Liver (tissue), 8 donors: ENCODE measurements at regions not wholly inside any gene's neighbourhood (a gene's known extent, or its start where the extent isn't known, plus 50 kb on each side); places are given as distances from the start of the nearest gene placed in this dataset.

Experiments
- DNase-seq: peaks from one replicate; pipeline ENCODE4 v3.0.0-alpha.2; 2017; ENCODE audit warnings: low spot score
- H3K27ac ChIP-seq, 2 donors: one replicate each; pipeline ENCODE4 v1.7.0; 2013; ENCODE audit warnings: inconsistent platforms in 2 of 2, low read length in 2 of 2, control low read depth in 1 of 2, low read depth in 1 of 2, mild to moderate bottlenecking in 1 of 2
- H3K27me3 ChIP-seq, 4 donors: one replicate each; pipeline versions ENCODE4 v1.6.1 to v1.7.0; 2013; ENCODE audit warnings: low read length in 3 of 4, inconsistent platforms in 1 of 4, mild to moderate bottlenecking in 1 of 4, moderate library complexity in 1 of 4; ENCODE audit not compliant: control insufficient read depth in 4 of 4, insufficient read depth in 4 of 4
- H3K36me3 ChIP-seq, 4 donors: one replicate each; pipeline versions ENCODE4 v1.6.1 to v1.7.0; 2013; ENCODE audit warnings: low read length in 3 of 4, mild to moderate bottlenecking in 3 of 4, low read depth in 1 of 4, moderate library complexity in 1 of 4; ENCODE audit not compliant: control insufficient read depth in 4 of 4, insufficient read depth in 3 of 4
- H3K4me1 ChIP-seq, 4 donors: one replicate each; pipeline versions ENCODE4 v1.6.1 to v1.7.0; 2013; ENCODE audit warnings: low read length in 3 of 4, mild to moderate bottlenecking in 3 of 4, moderate library complexity in 1 of 4; ENCODE audit not compliant: control insufficient read depth in 4 of 4, insufficient read depth in 4 of 4
- H3K4me3 ChIP-seq, 3 donors: one replicate each; pipeline versions ENCODE4 v1.6.1 to v1.7.0; 2013; ENCODE audit warnings: low read length in 3 of 3, control low read depth in 1 of 3, low read depth in 1 of 3, mild to moderate bottlenecking in 1 of 3
- H3K9ac ChIP-seq, 2 donors: one replicate each; pipeline ENCODE4 v1.7.0; 2013; ENCODE audit warnings: low read length in 2 of 2, mild to moderate bottlenecking in 2 of 2, moderate library complexity in 2 of 2, control low read depth in 1 of 2, low read depth in 1 of 2
- H3K9me3 ChIP-seq, 4 donors: one replicate each; pipeline versions ENCODE4 v1.6.1 to v1.7.0; 2013; ENCODE audit warnings: low read length in 3 of 4; ENCODE audit not compliant: control insufficient read depth in 4 of 4
- EGR1 ChIP-seq, 2 donors: IDR thresholded peaks; 2 replicates each; pipeline ENCODE4 v1.6.1; 2016 to 2018; ENCODE audit warnings: antibody characterized with exemption in 2 of 2, low read depth in 2 of 2
- FOXA1 ChIP-seq: IDR thresholded peaks from 2 replicates; pipeline ENCODE4 v1.6.1; 2016; ENCODE audit warnings: antibody characterized with exemption
- HNF4G ChIP-seq: IDR thresholded peaks from 2 replicates; pipeline ENCODE4 v1.6.1; 2016; ENCODE audit warnings: antibody characterized with exemption
- JUND ChIP-seq, 2 donors: IDR thresholded peaks; 2 replicates each; pipeline ENCODE4 v1.6.1; 2016; ENCODE audit warnings: antibody characterized with exemption in 2 of 2
- TAF1 ChIP-seq: conservative IDR thresholded peaks from 2 replicates; pipeline ENCODE4 v1.6.1; 2016; ENCODE audit warnings: antibody characterized with exemption, mild to moderate bottlenecking
- YY1 ChIP-seq: IDR thresholded peaks from 2 replicates; pipeline ENCODE4 v1.6.1; 2016; ENCODE audit warnings: antibody characterized with exemption, mild to moderate bottlenecking
- WGBS: extraction: QIAGEN DNeasy Blood & Tissue Kit; methylation state at CpG from one replicate; pipeline ENCODE4 v1.1.7; 2013; 5-methylcytosine and 5-hydroxymethylcytosine counted together
- TF ChIP-seq, protein P1 (sequence below): fragments of 150-350 bp; IDR thresholded peaks from 2 replicates; pipeline ENCODE4 v1.5.1; 2017; ENCODE audit warnings: improper control_type of control experiment, low read depth, low read length; ENCODE audit not compliant: missing input control
- TF ChIP-seq, protein P2 (sequence below): IDR thresholded peaks from 2 replicates; pipeline ENCODE4 v1.6.1; 2016; ENCODE audit warnings: antibody characterized with exemption
- TF ChIP-seq, protein P3 (sequence below): IDR thresholded peaks from 2 replicates; pipeline ENCODE4 v1.6.1; 2016; ENCODE audit warnings: antibody characterized with exemption, mild to moderate bottlenecking
- donor health status: healthy.
- donor health status: healthy.
- donor health status: healthy.
- donor health status: healthy.
- donor health status: healthy.

DNA sequence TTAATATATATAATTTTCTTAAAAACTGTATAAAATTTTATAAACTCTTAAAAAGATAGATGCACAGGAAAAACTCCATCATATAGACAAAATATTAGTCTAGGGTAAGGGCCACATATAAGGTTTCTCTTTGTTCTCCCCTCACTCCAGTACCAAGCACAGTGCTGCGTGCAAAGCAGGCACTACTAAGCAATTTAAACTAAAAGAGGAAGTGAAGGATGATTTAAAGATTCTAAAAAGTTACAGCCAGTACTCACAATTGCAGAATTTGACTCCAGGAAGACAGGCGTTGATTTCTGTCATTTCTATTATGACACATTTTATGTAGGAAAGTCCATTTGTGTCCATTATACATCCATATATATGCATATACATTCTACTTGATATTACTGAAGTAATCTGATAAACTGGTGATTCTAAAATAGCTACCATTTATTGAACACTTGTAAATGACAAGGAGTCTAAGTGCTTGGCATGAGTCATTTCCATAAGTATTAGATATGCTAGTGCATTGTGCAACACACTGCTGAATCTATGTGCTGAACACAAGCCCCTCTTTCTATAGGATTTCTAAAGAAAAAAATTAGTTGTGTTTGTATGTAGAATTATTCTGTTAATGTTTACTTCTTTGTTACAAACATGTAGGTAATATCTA, 785.5 kb upstream of the ARRDC4 start:
- Histone ChIP-seq H3K9ac (no peak overlapping the region), H3K4me3 (no peak overlapping the region), H3K9me3 (no peaks in the 10 kb centered on the region), H3K27me3 (peaks cover 0 to 2% (median 0%) of the 10 kb centered on the region in 4 donors), H3K27ac (no peak overlapping the region), H3K4me1 (no peaks in the 10 kb centered on the region), H3K36me3 (no peaks in the 10 kb centered on the region)
- no peak for DNase-seq
- TF ChIP-seq FOXA1 (no peak), HNF4G (no peak), TAF1 (no peak), YY1 (no peak)
- TF ChIP-seq, protein P1, sequence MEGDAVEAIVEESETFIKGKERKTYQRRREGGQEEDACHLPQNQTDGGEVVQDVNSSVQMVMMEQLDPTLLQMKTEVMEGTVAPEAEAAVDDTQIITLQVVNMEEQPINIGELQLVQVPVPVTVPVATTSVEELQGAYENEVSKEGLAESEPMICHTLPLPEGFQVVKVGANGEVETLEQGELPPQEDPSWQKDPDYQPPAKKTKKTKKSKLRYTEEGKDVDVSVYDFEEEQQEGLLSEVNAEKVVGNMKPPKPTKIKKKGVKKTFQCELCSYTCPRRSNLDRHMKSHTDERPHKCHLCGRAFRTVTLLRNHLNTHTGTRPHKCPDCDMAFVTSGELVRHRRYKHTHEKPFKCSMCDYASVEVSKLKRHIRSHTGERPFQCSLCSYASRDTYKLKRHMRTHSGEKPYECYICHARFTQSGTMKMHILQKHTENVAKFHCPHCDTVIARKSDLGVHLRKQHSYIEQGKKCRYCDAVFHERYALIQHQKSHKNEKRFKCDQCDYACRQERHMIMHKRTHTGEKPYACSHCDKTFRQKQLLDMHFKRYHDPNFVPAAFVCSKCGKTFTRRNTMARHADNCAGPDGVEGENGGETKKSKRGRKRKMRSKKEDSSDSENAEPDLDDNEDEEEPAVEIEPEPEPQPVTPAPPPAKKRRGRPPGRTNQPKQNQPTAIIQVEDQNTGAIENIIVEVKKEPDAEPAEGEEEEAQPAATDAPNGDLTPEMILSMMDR: no peak
- 66% methylated on average over 2 of the region's 2 CpGs for WGBS

DNA sequence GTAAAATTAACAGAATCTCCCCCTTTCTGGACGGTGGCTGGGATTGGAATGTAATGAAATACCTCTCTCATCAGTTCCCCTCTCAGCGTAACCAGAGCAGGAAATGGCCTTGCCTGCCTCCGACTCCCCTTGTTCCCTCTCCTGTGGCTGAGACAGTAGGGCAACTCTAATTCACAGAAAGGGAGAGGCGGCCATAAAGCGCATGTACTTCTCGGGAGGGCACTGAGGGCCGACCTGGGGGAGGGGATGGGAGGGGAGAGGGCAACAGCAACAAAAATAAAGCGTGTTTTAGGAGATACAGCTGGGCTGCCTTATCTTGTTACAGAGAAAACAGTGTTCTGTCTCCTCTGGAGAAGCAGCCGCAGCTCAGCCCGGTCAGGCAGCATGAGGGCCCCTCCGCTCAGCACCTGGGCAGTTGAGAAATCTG, 783.3 kb upstream of the ARRDC4 start:
- Histone ChIP-seq H3K9me3 (no peaks in the 10 kb centered on the region), H3K27me3 (peaks cover 0 to 4% (median 1%) of the 10 kb centered on the region in 4 donors), H3K36me3 (no peaks in the 10 kb centered on the region), H3K9ac (no peak overlapping the region), H3K4me3 (no peak overlapping the region), H3K4me1 (no peaks in the 10 kb centered on the region), H3K27ac (no peak overlapping the region)
- WGBS: 11% methylated on average over 11 of the region's 11 CpGs
- TF ChIP-seq, protein P1: no peak
- no peak for TF ChIP-seq JUND (IDR thresholded peaks at IDR 0.05)
- no peak for TF ChIP-seq YY1
- TF ChIP-seq FOXA1: no peak
- TF ChIP-seq TAF1: no peak
- TF ChIP-seq, protein P2, sequence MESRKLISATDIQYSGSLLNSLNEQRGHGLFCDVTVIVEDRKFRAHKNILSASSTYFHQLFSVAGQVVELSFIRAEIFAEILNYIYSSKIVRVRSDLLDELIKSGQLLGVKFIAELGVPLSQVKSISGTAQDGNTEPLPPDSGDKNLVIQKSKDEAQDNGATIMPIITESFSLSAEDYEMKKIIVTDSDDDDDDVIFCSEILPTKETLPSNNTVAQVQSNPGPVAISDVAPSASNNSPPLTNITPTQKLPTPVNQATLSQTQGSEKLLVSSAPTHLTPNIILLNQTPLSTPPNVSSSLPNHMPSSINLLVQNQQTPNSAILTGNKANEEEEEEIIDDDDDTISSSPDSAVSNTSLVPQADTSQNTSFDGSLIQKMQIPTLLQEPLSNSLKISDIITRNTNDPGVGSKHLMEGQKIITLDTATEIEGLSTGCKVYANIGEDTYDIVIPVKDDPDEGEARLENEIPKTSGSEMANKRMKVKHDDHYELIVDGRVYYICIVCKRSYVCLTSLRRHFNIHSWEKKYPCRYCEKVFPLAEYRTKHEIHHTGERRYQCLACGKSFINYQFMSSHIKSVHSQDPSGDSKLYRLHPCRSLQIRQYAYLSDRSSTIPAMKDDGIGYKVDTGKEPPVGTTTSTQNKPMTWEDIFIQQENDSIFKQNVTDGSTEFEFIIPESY: no peak
- TF ChIP-seq HNF4G: no peak
- no peak for DNase-seq

DNA sequence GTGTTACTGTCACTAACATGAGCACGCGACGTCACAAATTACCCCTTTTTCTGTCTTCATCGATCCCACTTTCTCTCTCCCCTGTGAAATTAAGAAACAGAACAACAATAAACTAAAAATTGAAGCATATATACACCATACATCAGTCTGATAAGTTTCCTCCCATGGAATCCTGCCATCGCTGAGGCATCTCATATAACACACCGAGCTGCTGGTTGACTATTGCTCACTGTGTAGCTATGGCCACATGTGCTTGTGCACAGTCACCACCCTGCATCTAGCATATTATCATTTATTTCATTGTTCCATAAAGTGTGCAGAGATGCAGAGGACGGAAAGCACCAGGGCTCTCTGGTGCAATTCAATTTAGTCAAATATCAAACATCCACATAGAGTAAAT, 777.9 kb upstream of the ARRDC4 start:
- no peaks in the 10 kb centered on the region for H3K36me3 ChIP-seq
- H3K9ac ChIP-seq: no peak overlapping the region
- no peak overlapping the region for H3K27ac ChIP-seq
- H3K9me3 ChIP-seq: no peaks in the 10 kb centered on the region
- 90% methylated on average over 7 of the region's 7 CpGs for WGBS
- H3K4me3 ChIP-seq: no peak overlapping the region
- TF ChIP-seq, protein P3, sequence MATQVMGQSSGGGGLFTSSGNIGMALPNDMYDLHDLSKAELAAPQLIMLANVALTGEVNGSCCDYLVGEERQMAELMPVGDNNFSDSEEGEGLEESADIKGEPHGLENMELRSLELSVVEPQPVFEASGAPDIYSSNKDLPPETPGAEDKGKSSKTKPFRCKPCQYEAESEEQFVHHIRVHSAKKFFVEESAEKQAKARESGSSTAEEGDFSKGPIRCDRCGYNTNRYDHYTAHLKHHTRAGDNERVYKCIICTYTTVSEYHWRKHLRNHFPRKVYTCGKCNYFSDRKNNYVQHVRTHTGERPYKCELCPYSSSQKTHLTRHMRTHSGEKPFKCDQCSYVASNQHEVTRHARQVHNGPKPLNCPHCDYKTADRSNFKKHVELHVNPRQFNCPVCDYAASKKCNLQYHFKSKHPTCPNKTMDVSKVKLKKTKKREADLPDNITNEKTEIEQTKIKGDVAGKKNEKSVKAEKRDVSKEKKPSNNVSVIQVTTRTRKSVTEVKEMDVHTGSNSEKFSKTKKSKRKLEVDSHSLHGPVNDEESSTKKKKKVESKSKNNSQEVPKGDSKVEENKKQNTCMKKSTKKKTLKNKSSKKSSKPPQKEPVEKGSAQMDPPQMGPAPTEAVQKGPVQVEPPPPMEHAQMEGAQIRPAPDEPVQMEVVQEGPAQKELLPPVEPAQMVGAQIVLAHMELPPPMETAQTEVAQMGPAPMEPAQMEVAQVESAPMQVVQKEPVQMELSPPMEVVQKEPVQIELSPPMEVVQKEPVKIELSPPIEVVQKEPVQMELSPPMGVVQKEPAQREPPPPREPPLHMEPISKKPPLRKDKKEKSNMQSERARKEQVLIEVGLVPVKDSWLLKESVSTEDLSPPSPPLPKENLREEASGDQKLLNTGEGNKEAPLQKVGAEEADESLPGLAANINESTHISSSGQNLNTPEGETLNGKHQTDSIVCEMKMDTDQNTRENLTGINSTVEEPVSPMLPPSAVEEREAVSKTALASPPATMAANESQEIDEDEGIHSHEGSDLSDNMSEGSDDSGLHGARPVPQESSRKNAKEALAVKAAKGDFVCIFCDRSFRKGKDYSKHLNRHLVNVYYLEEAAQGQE: no peak
- TF ChIP-seq FOXA1: no peak
- TF ChIP-seq HNF4G: no peak
- TF ChIP-seq EGR1 (IDR thresholded peaks at IDR 0.05; ENCODE audit: low read depth in 2 of 2): no peak
- peaks cover 0 to 6% (median 1%) of the 10 kb centered on the region in 4 donors for H3K27me3 ChIP-seq
- H3K4me1 ChIP-seq: no peaks in the 10 kb centered on the region
- DNase-seq: no peak
